ENCODE measurements at regions not wholly inside any gene's neighbourhood (a gene's known extent, or its start where the extent isn't known, plus 50 kb on each side); places are given as distances from the start of the nearest gene placed in this dataset.
"Not testable (repeated sequence)": the region's sequence is repeated elsewhere in the genome, so short reads cannot be mapped to it uniquely, and the experiment has no call there.

DNA sequence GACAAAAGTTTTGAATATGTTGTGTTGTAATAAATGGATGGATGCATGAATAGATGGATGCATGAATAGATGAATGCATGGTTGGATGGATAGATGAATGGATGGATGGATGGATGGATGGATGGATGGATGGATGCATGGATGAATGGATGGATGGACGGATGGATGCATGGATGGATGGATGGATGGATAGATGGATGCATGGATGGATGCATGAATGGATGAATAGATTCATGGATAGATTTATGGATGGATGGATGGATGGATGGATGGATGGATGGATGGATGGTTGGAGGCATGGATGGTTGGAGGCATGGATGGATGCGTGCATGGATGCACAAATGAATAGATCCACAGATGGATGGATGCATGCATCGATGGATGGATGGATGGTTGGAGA is 623.2 kb upstream of the B3GAT1 start:
- in situ Hi-C loops (cut with HindIII; ENCODE audit: low pct_unique_long_range_greater_than_20kb, low sequenced_read_pairs), result no loop called here
- no peak for DNase-seq (ENCODE audit: low read depth in 1 of 2, low spot score in 1 of 2)
- no peak for TF ChIP-seq JUND (IDR thresholded peaks at IDR 0.05; ENCODE audit: low read depth)

DNA sequence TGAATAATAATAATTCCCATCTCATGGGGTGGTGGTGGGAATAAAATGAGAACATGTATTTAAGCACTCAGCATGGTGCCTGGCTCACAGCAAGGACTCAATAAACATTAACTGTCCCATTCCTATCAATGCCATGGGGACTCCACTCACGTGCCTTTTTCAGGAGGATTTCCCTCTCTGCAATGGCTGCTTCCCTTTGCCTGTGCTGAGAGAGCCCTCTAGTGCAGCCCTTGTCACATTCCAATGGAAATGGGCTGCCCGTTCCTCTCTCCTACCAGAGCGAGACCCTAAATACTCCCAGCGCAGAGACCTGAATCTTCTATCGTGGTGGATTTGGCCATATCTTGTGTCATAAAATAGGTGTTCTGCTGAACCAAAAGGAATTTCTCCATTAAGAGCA is 621.5 kb upstream of the B3GAT1 start:
- DNase-seq (ENCODE audit: low read depth in 1 of 2, low spot score in 1 of 2), result peak; percentile 82 to 87
- in situ Hi-C loops (cut with HindIII; ENCODE audit: low pct_unique_long_range_greater_than_20kb, low sequenced_read_pairs), result no loop called here

DNA sequence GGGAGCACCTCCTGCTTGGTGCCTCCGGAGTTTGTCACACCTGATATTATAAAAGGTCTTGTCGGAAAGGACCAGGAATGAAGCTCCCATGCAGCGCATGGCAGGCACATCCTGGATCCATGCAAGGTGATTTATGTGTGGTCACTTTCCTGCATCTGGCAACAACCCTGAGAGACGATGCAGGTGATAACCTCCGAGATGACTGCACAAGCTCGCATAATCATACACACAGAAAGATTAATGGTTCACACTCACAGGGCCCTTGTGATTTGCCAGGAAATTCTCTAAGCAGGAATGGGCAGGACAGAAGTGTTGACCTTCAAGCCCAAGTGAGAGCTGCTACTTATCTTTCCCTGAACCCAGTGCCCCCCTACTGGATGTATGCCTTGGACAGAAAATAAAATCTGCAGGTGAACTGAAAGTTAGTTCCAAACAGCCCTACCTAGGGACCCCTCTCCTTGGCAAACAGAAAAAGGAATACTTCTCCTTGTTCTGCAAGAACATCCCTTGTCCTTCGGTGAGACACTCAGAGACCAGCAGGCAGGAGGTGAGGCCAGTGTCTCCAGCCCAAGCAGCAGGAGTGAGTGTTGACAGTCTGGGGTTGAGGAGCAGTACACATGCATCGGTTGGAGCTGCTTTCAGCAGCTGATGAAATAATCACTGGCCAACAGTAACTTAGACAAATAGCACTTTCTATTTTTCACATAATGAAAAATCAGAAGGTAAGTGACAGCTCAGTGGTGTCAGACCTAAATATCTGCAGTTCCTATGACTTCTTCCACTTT is 619.4 kb upstream of the B3GAT1 start:
- in situ Hi-C loops (cut with HindIII; ENCODE audit: low pct_unique_long_range_greater_than_20kb, low sequenced_read_pairs), result no loop called here
- TF ChIP-seq JUND (IDR thresholded peaks at IDR 0.05; ENCODE audit: low read depth), result no peak
- DNase-seq (ENCODE audit: low read depth in 1 of 2, low spot score in 1 of 2), result no peak

More for the DNA sequence above, 621.5 kb upstream of the B3GAT1 start:
- TF ChIP-seq JUND (IDR thresholded peaks at IDR 0.05; ENCODE audit: low read depth), result no peak

DNA sequence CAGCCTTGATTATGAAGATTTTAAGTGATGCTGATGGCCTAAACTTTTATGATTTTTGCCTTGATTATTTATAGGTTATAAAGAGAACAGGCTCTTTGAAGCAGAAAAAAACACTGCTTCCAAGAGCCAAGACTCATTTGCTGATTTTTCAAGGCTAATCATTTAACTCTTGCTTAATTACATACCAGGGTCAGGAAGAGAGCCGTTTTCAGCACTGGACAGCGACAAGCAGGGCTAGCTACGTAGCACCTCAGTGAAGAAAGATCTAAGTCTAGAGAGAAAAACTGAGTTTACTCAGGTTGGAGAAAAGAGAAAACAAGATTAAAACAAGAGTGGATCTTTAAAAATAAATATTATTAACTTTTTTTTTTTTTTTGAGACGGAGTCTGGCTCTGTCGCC is 615.4 kb upstream of the B3GAT1 start:
- DNase-seq (ENCODE audit: low read depth in 1 of 2, low spot score in 1 of 2), result peak; percentile 81 to 91
- in situ Hi-C loops (cut with HindIII; ENCODE audit: low pct_unique_long_range_greater_than_20kb, low sequenced_read_pairs), result no loop called here
- no peak for TF ChIP-seq JUND (IDR thresholded peaks at IDR 0.05; ENCODE audit: low read depth)

DNA sequence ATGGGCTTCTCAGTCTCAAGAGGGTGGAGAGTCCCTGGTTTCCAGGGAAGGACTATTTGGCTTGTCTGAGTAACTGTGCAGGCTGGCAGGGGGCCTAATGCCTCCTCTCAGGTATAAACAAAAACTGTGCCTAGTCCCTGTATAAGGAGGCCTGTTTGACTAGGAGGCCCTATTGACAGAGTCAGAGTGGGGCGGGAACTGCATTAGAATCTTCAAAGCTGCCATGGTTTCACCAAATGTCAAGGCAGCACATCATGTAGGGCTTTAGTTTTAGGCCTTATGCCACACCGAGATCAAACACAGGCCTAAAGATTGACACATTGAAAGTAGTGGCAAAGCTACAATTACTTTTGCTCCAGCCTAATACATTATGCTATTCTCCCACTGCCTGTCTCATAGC is 611.5 kb upstream of the B3GAT1 start:
- DNase-seq (ENCODE audit: low read depth in 1 of 2, low spot score in 1 of 2), result no peak
- in situ Hi-C loops (cut with HindIII; ENCODE audit: low pct_unique_long_range_greater_than_20kb, low sequenced_read_pairs), result no loop called here
- no peak for TF ChIP-seq JUND (IDR thresholded peaks at IDR 0.05; ENCODE audit: low read depth)

DNA sequence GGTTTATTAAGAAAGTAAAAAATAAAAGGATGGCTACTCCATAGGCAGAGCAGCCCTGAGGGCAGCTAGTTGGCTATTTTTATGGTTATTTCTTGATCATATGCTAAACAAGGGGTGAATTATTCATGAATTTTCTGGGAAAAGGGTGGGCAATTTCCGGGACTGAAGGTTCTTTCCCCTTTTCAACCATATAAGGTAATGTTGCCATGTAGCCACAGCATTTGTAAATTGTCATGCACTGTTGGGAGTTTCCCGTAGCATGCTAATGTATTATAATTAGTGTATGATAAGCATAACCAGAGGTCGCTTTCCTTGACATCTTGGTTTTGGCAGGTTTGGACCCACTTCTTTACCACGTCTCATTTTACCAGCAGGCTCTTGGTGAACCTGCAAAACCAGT is 610.4 kb upstream of the B3GAT1 start:
- no peak for TF ChIP-seq JUND (IDR thresholded peaks at IDR 0.05; ENCODE audit: low read depth)
- in situ Hi-C loops (cut with HindIII; ENCODE audit: low pct_unique_long_range_greater_than_20kb, low sequenced_read_pairs), result no loop called here
- peak in 1 of 2 experiments; percentile 81 for DNase-seq (ENCODE audit: low read depth in 1 of 2, low spot score in 1 of 2)

DNA sequence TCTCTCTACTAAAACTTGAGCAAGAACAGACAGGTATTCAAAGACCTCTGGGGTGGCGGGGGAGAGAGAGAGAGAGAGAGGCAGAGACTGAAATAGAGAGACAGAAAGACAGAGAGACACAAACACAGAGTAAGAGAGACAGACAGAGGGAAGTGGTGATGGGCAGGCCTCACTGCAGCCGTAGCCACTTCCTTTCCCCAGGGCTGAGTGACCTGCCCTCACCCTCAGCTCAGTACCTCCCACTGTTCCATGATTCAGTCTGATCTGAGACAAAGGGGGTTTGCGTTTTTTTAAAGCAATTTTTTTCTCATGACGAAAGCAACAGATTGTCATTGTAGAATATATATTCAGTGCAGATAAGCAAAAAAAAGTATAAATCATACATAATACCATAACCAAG is 607.9 kb upstream of the B3GAT1 start:
- DNase-seq (ENCODE audit: low read depth in 1 of 2, low spot score in 1 of 2), result no peak
- in situ Hi-C loops (cut with HindIII; ENCODE audit: low pct_unique_long_range_greater_than_20kb, low sequenced_read_pairs), result no loop called here
- TF ChIP-seq JUND (IDR thresholded peaks at IDR 0.05; ENCODE audit: low read depth), result no peak

DNA sequence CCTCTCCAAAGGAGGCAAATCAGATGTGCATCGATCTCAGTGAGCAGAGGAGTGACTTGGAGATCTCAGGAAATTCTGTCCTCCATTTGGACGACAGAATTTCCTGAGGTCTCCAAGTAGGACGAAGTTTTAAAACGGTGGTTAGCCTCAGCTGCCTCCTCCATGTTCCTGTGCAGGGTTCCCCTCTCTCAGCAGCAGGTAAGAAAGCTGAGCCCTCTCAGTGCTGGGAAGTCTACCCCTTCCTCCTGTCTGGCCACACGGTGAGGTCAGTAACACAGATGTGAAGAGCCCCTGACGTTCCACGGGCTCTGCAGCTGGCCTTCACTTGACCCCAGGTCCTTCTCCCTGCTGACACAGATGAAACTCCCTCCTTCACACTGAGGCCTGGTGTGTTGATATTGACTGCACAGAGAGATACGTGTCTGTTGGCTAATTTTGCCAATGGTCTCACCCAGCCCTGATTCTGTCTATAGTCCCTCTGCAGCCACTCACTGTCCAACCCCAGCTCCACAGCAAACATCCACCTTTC is 607.4 kb upstream of the B3GAT1 start:
- no peak for DNase-seq (ENCODE audit: low read depth in 1 of 2, low spot score in 1 of 2)
- in situ Hi-C loops (cut with HindIII; ENCODE audit: low pct_unique_long_range_greater_than_20kb, low sequenced_read_pairs), result no loop called here
- no peak for TF ChIP-seq JUND (IDR thresholded peaks at IDR 0.05; ENCODE audit: low read depth)

DNA sequence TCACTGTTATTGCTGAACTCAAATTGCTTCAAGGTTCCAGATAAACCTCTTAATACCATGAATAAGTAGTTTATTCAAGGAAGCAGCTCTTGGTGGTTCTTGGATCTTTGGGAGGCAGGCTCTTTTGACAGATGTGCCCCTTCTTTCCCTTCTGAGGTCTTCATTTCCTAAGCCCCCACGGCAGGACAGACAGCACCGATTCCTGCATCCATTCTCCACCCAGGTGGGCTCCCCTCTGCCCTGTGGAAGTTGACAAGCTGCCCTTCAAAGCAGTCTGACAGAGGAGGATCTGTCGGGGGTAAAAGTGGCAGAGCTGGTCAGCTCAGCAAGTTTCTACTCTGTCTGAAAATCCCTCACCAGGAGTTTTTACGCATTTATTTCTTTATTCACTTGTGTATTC is 605.3 kb upstream of the B3GAT1 start:
- in situ Hi-C loops (cut with HindIII; ENCODE audit: low pct_unique_long_range_greater_than_20kb, low sequenced_read_pairs), result no loop called here
- TF ChIP-seq JUND (IDR thresholded peaks at IDR 0.05; ENCODE audit: low read depth), result no peak
- DNase-seq (ENCODE audit: low read depth in 1 of 2, low spot score in 1 of 2), result no peak

DNA sequence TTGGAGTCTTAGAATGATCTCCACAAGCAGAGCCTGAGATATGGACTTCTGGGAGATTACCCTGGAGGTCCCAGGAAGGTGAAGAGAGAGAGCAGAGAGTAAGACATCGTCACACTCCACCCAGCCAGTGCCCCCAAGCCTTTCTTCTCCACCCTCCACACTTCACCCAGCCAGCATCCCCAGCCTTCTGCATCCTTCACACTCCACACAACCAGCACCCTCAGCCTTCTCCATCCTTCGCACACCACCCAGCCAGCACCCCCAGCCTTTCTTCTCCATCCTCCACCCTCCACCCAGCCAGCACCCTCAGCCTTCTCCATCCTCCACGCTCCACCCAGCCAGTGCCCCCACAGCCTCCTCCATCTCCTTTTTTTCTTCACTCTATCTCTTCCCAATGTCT is 603.9 kb upstream of the B3GAT1 start:
- in situ Hi-C loops (cut with HindIII; ENCODE audit: low pct_unique_long_range_greater_than_20kb, low sequenced_read_pairs), result no loop called here
- DNase-seq (ENCODE audit: low read depth in 1 of 2, low spot score in 1 of 2), result no peak
- no peak for TF ChIP-seq JUND (IDR thresholded peaks at IDR 0.05; ENCODE audit: low read depth)

DNA sequence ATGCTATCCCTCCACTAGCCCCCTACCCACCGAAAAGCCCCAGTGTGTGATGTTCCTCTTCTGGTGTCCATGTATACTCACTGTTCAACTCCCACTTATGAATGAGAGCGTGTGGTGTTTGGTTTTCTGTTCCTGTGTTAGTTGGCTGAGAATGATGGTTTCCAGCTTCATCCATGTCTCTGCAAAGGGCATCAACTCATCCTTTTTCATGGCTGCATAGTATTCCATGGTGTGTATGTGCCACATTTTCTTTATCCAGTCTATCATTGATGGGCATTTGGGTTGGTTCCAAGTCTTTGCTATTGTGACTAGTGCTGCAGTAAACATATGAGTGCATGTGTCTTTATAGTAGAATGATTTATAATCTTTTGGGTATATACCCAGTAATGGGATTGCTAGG is 599.3 kb upstream of the B3GAT1 start:
- in situ Hi-C loops (cut with HindIII; ENCODE audit: low pct_unique_long_range_greater_than_20kb, low sequenced_read_pairs); DNase-seq (ENCODE audit: low read depth in 1 of 2, low spot score in 1 of 2): not testable (repeated sequence)

DNA sequence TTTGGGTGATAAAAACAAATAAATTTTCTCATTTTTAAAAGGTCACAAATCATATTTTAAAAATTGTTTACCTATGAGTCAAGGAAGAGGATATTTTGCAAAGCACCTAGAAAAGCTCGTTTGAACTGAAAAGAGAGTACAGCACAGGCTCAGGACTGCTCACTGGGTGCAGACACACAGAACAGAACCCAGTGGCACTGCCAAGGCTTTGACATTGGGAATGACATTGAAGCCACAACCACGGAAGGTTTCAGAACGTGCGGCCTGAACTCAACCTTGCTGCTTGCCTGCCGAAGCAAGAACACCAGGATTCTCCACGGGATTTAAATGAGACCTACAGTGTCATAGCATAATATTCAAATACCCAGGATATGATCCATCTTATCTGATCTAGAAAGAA is 597.1 kb upstream of the B3GAT1 start:
- no peak for DNase-seq (ENCODE audit: low read depth in 1 of 2, low spot score in 1 of 2)
- no peak for TF ChIP-seq JUND (IDR thresholded peaks at IDR 0.05; ENCODE audit: low read depth)
- in situ Hi-C loops (cut with HindIII; ENCODE audit: low pct_unique_long_range_greater_than_20kb, low sequenced_read_pairs), result no loop called here

DNA sequence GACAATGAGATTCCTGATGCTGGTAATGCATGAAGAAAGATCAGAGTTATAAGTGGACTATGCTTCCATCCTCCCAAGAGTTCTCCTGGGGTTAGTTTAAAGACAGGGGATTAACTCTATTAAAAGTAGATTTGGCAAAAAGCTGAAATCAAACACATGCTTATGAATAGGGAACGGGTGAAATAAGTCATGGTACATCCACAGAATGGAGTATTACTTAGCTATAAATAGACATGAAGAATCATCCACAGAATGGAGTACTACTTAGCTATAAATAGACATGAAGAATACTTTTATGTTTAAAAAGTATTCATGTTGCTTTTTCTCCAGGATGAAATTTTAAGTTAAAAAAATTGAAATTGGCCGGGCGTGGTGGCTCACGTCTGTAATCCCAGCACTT is 596.4 kb upstream of the B3GAT1 start:
- TF ChIP-seq JUND (IDR thresholded peaks at IDR 0.05; ENCODE audit: low read depth), result no peak
- no peak for DNase-seq (ENCODE audit: low read depth in 1 of 2, low spot score in 1 of 2)

DNA sequence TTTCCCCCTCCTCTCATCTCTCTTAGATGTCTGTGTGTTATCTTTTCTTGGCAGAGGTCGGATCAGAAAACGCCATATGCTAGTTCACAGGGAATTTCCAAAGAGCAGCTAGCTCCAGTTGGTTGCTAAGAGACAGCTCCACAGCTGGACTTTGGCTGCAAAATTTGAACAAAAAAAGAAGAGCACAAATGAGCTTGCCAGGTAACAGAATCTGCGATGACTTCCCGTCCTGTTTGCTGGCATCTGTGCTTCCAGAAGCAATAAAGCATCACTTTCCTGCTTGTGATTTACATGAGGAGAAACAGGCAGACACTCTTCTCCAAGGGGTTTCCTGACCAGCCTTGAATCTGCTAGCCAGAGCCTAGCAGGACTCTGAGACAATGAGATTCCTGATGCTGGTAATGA is 596.0 kb upstream of the B3GAT1 start:
- no peak for TF ChIP-seq JUND (IDR thresholded peaks at IDR 0.05; ENCODE audit: low read depth)
- DNase-seq (ENCODE audit: low read depth in 1 of 2, low spot score in 1 of 2), result no peak
- in situ Hi-C loops (cut with HindIII; ENCODE audit: low pct_unique_long_range_greater_than_20kb, low sequenced_read_pairs), result no loop called here

More for the DNA sequence above, 596.4 kb upstream of the B3GAT1 start:
- in situ Hi-C loops (cut with HindIII; ENCODE audit: low pct_unique_long_range_greater_than_20kb, low sequenced_read_pairs), result no loop called here
